Activated CD4-positive, alpha-beta T cell treated with anti-CD3 and anti-CD28 coated beads, Interleukin-2, amount 50 U/mL, for 24 hours (primary cell): ENCODE measurements at regions not wholly inside any gene's neighbourhood (a gene's known extent, or its start where the extent isn't known, plus 50 kb on each side); places are given as distances from the start of the nearest gene placed in this dataset.

Experiments
- DNase-seq, 2 donors: peaks; one replicate each; pipeline ENCODE4 v3.0.0-alpha.2; 2020; ENCODE audit warnings: low read depth in 1 of 2, low spot score in 1 of 2

DNA sequence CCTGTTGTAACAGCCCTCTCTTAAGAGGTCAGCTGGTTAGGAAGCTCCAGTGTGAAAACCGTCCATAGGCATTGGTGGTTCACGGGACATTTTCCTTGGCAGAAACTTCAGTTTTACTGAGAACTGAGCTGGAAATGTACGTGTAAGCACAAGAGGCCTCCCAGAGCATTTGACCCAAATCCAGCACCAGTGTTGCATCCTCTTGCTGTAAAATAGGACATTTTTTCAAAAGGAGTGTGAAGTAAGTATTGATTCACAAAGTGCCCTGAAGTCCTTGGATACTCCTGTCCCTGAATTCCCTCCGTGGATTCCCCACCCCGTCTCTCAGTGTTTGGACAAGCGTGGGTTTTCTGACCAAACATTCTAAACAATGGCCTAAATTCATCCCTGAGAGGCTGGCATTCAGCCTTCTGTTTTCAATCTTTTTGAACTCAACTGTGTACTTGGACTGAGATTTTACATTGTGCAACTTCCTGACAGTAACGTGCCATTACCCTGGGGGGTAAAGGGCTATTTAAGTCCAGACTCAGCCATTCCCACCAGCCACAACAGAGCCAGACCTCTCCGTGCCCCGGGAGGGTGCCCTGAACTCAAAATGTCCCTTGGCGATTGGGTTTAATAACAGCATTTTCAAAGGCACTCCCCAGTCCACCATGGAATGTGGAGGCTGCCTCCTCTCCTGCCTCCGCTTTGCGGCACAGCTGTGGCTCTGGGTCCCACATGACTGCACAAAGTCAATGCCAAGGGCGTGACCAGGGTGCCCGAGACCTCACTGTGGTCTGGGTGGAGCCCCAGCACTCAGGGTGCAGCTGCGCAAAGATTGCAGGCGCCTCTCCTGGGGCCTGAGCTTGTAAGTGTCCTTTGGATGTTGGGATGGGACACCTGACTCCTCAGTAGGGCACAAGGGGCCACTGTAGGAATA lies 92.7 kb upstream of the AFDN start:
- DNase-seq, result no peak

DNA sequence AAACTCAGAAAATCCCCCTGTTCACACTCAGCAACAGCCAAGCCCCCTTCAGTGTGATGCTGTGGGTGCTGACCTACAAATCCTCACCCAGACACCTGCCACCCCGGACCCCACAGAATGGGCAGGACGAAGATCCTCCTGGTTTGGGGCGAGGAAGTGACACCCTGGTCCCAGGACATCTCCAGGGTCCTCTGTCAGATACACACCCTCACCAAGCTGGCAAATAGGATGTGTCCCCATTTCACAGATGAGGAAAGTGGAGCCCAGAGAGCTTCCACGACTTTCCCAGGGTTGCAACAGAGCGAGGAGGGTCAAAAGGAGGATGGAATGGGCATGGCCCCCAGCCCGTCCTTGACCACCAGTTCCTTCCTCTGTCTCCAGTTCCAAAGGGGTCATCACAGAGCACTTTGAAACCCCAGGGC lies 92.0 kb upstream of the AFDN start:
- no peak for DNase-seq

DNA sequence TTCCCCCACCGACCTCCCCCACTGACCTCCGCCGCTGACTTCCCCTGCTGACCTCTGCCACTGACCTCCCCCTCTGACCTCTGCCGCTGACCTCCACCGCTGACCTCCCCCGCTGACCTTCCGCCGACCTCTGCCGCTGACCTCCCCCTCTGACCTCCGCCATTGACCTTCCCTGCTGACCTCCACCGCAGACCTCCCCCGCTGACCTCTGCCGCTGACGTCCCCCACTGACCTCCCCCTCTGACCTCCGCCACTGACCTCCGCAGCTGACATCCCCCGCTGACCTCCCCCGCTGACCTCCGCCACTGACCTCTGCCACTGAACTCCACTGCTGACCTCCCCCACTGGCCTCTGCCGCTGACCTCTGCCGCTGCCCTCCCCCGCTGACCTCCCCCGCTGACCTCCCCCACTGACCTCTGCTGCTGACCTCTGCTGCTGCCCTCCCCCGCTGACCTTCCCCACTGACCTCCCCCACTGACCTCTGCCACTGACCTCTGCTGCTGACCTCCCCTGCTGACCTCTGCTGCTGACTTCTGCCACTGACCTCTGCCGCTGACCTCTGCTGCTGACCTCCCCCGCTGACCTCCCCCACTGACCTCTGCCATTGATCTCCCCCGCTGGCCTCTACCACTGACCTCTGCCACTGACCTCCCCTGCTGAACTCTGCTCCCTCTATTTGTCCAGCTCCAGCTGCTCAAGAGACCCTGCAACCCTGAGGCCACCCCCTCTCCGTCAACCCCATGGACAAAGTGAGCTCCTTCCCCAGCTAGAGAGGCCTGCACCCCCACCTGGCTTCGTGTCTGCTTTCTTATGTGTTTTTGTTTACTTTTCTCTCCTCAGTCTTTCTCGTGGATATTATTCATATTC lies 91.4 kb upstream of the AFDN start:
- DNase-seq, result no peak

DNA sequence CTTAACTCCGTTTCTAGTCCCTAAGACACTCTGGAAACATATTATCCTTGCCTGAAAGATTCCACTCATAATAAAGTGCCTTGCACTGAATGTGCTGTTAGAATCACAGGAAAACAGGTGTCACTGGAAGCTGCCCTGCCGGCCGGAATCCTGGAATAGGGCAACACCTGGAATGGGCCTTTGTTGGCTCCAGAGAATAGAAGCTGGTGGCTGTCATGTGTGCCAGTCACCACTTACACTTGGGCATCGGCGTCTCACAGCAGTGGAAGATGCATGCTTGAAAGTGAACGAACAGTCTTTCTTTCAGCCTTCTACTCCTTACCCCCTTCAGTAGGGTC lies 90.8 kb upstream of the AFDN start:
- DNase-seq, result no peak

DNA sequence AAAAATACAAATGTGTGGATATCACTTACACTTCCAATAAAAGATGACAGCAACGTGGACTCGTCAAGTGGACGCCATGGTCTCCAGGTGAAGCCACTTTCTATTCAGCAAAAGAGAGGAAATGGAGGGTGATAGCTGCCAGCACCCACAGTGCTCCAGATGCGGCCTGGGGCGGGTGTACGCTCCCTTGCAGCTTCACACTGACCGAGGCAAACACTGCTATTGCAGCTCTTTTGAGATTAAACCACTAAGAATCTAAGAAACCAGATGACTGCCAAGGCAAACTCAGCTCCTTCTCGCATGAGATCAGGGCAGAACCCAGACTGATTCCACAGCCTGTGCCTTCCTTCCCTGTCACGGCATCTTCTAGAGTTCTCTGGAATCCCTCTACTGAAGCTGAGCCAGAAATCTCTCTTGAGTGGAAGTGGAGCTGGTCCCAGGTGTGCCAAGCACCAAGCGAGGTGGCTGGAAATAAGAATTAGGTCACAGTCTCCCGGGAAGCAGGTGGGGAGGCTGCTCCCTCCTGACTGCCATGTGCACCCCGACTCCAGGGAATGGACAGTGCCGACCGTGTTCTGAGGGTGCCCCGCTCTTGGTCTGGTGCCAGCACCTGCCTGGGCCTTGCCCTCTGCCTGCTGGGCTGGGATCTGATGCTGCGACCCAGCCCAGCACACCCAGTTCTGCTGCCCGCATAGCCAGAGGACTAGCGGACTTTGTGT lies 90.1 kb upstream of the AFDN start:
- no peak for DNase-seq

DNA sequence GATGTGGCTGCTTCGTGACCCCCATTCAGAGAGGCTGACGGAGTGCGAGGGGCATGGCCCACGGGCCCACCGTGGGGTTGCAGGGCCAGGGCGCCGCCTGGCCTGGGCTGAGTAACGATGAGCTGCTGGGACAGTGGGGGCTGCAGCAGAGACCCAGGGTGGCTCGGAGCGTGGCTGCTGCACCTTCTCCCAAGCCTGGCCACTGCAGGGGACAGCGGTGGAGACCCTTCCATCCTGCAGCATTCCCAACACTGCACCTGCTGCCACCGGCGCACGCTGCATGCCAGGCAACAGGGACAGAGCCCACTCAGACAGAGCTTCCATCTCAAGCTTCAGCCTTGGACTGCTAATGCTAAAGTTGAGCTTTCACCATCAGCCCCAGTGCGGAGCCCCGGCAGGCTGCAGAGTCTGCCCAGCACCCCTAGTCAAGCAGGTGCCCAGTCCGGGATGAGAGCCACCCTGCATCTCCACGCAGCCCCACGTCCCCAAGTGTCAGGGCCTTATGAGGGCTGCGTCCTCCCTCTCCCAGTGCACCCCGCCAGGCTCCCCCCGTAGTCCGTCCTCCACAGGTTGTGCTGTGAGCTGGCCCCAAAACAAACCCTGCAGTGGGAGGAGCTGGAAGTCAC lies 89.4 kb upstream of the AFDN start:
- DNase-seq, result no peak

DNA sequence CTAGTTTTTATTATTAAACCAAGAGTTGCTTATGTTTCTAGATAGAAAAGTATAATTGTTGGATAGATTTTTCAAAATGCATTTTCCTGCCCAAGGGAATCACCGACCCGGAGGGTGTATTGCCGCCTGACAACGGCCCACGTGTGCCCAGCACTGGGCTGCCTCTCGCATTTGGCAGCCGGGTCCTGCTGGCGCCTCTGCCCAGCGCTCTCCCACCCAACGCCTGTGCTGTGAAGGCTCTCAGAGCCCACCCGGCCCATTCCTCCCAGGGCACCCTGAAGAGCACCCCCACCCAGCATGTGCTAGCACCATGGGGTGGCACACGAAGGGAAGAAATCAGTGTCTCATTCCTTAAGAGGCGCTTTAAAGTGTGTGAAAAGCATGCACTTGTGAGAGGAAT lies 88.3 kb upstream of the AFDN start:
- DNase-seq, result no peak

DNA sequence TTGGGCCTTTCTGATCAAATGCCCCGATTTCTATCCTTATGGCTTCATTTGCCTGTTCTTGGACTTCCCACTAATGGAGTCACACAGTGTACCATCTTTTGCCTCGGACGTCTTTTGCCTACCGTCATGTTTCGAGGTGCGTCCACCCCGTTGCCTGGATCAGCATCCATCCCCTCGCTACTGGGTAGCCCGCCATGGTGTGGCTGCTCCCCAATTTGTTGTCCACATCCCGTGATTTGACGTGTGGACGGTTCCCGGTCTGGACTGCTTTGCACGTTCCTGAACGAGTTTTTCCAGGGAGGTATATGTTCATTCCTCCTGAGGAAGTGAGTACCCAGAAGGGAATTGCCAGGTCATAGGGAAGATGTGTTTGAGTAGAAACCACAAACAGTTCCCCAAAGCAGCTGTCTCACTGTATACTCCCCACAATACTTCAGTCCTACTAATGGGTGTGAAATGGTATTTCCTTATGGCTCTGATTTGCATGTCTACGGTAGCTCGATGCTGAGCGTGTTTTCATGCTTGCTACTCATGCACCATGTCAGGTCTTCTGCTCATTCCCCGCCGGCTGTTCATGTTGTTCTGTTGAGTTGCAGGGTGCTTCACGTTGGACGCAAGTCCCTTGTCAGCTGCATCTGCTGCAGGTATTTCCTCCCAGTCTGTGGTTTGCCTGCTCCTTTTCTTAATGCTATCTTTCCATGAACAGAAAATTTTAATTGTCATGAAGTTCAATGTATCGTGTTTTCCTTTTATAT lies 86.8 kb upstream of the AFDN start:
- DNase-seq, result no peak

DNA sequence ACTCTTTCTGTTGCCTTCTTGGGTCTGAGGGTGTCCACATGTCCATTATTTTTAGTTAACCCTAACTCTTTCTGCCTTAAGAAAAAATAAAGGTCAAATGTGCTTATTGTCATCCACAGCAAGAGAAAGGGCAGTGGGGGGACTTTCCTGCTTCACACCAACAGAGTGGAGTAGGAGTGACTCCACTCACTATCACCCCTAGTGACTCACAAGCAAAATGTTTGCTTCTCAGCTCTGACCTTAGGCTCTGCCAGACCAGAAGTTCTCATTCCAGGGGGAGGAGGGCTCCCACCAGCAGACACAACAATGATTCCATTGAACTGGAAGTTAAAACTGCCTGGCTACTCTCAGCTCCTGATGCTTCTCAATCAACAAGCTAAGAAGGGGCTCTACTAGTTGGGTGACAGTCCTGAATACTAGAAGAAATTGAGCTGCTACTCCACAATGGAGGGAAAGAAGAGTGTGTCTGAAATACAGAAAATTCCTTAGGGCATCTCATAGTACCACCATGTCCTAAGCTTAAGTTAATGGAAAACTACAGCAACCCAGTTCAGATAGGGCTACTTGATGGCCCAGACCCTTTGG lies 83.9 kb upstream of the AFDN start:
- DNase-seq, result no peak

DNA sequence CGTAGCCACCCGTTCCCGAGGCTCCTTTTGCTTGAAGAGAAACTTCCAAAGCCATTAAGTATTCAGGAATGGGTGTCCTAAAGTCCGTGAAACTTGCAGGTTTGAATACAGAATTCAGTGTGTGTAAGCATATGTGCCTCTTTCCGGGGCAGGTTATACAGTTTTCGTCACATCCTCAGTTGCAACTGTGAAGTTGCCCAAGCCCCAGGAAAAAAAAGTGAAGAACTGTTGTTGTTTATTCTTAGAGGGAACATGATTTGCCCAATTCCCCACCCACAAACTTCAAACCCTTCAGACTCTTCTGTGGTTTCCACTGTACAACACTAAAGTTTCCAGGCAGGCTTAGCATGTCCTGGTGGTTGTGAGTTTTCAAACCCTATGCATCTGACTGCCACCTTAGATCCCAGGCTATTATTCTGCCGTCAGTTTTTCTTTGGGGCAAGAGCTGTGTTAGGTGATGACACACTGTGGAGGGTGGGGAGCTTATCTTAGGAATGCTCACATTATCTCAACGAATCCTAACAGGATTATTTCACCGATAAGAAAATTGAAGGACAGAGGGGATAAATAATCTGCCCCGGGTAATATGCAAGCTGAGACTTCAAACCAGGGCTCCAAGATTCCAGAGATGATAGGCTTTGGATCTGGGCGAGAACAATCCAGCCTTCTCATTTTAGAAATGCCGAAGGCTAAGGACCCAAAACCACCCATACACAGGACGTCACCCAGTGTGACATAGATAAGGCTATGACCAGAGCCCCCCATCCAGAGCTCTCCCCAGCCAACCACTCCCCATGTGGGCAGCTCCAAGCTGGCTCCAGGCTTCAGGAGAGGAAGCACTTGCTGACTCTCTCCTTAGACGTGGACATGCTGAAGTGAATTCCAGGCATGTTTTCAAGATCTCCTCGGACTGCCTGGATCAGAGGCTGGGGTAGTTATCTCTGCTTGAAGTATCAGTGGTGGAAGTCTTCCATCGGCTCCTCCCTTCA lies 81.7 kb upstream of the AFDN start:
- no peak for DNase-seq

DNA sequence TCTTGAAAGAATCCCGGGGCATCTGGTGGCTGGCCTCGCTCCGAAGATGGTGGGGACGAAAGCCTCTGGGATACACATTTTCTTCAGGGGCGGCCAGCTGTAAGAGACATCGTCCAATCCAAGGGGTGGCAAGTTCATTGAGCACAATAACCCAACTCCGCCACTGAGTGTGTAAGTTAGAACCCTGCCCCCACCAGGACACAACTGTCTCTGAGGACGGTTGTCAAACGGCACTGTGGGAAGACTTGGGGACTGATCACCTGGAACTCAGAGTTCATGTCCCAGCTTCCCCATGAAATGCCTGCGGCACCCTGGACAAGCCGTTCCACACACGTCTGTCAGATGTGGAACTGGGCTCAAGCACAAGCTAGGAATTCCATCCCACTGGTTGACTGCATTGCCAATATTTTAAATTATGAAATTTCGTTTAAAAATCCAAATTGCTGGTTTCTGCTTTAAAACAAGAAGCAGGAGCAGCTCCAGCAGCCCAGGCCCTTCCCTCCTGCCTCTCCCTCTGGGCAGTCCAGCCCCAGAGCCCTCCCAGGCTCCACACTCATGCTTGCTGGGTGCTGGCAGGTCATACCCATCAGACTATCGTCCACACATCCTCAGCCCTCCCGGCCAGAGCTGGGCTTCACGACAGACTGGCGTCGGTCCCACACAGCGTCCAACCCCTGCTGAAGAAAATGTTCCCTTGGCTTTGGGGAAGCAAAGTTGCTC lies 80.9 kb upstream of the AFDN start:
- no peak for DNase-seq

DNA sequence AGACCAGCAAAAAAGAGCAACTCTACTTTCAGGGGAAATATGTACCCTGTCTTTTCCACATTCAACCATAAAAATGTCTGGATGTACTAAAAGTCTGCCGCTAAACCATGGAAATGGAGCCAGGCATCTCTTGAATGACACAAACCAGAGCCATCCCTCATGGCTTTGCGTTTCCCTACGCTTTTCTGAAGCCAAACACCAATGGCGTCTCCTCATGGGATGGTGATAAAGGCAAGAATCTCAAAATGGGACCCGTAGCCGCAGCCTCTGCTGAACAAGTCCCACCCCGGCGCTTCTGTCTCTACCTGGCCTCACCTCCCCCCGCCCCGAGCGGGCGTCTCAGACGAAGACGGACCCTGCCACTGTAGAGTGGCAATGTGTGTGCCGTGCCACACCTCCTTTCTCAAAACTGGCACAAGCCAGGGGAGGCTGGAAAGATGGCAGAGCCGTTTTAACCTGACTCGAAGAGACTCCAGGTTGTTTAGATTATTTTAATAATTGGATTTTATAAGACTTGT lies 80.3 kb upstream of the AFDN start:
- DNase-seq, result no peak

DNA sequence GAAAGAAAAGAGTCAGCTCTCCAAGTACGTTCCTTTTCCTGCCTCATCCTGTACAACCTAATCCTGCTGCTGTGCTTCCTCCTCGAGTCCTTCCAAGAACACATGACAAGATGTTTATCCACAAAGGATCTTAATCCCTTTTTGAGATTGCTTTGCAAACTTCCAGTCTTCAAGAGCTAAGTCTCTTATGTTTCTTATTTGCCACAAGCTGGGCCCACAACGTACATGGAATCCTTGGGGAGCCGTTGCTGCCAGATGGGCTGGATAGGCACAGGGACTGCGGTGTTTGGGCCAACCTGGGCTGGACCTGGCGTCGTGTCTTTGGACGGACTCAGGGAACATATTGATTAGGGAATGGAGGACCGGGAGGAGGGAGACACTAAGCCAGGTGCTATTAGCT lies 79.7 kb upstream of the AFDN start:
- DNase-seq, result no peak

DNA sequence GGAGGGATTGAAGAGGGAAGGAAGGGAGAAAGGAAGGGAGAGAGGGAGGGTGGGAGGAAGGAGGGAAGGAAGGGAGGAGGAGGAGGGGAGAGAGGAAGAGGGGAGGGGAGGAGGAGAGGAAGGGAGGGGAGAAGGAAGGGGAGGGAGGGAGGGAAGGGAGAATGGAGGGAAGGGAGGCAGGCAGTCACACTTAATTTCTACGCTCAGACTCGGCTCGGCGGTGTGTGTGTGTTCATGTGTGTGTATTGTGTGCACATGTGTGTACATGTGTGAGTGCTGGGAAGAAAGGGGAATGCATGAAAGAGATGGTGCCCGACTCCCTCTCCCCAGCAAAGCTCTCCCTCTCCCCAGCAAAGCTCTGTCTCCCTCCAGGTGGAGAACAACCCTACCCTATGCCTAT lies 79.1 kb upstream of the AFDN start:
- DNase-seq, result no peak

DNA sequence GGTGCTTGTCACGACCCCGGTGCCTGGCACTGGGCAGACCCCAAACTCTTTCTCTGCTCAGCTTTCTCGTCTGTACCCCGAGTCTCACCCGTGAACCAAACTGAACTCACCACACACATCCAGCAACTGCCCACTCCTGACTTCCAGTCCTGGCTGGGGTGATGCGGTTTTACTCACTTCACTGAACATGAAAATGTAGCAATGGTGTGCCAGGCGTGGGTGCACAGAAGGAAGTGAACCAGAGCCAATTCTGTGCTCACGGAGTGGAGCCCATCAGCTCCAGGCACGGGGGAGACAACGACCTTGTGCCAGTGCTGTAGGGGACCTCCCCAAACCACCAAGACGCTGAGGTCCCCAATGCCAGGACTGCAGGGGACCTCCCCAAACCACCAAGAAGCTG lies 78.7 kb upstream of the AFDN start:
- DNase-seq, result no peak

DNA sequence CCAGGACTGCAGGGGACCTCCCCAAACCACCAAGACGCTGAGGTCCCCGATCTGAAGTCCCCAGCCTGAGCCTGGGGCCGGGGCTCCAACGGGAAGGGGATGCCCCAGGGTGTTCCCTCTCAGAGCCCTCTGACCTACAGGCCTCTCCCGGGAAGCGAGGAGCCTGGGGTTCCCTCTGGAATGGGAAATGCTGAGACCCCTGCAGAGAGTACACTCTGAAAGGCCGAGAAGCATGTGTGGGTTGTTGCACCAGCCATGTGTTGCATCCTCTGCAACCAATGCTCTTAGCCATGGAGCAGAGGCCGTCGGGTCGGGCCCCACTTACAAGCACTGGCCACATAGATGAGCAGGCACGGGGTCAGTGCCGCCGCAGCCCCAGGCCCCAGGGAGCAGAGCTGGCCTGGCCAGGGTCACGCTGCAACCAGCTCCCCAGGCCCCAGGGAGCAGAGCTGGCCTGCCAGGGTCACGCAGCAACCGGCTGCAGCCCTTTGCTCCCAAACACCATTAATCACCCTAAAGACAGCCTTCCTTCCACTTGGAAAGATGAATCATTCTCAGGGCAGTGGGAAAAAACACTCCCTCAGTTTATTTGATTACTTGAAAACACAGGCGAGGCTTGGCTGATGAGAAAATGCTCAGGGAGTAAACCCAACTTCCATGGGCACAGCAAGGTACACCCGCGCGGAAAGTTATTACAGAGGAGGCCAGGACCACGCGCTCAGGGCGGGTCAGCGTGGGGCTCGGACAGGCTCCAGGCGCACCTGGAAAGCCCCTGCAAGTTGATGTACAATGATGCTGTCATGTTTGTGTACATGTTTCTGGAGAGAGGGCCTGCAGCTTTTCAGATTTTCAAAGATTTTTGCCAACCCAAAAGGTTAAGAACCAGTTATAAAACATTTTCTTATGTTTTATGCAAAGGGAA lies 78.0 kb upstream of the AFDN start:
- no peak for DNase-seq

DNA sequence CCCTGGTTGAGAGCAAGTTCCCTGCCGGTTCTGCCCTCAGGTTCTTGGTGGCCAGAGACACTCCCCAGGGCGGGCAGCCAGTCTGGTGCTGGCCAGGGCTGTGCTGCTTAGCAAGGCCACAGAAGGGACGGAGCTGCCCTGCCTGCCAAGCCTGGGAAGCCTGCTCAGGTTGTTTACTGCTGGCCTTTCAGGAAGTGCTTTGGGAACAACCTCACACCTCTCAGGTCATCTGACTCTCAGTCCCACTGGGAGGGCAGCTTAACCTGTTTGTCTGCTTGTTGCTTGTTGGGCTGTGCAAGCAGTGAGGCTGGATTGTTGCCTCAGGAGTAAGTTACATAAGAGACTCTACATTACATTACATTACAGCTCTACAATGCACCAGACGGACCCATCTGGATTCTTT lies 75.8 kb upstream of the AFDN start:
- no peak for DNase-seq
